ENCODE measurements at regions not wholly inside any gene's neighbourhood (a gene's known extent, or its start where the extent isn't known, plus 50 kb on each side); places are given as distances from the start of the nearest gene placed in this dataset.

DNA sequence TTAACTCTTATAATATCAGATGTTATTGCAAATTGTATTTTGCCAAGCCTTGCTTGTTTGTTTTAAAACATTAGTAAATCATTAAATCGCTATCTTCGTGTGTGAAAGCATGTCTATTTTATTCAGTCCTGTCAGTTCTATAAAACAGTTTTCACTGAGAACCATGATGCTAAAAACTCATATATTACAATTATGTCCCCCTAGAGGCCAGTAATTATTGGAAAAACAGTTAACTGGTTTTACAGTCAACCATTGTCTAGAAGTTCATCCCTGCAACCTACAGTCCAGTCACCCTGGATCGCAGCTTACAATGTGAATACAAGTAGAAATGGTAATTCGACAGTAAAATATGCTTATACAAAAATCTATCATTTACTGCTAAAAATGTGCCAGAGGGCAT lies 311.5 kb upstream of the ROBO2 start:
- H3K27ac ChIP-seq = no peak overlapping the region
- DNase-seq = no peak
- intact Hi-C loops (cut with DNase I; ENCODE audit: low total_unique reads) = no loop called here
- H3K27me3 ChIP-seq = no peaks in the 10 kb centered on the region
- no peaks in the 10 kb centered on the region for H3K9me3 ChIP-seq
- no peak overlapping the region for H3K4me3 ChIP-seq
- no peaks in the 10 kb centered on the region for H3K4me1 ChIP-seq
- no peaks in the 10 kb centered on the region for H3K36me3 ChIP-seq
- TF ChIP-seq, protein P1, sequence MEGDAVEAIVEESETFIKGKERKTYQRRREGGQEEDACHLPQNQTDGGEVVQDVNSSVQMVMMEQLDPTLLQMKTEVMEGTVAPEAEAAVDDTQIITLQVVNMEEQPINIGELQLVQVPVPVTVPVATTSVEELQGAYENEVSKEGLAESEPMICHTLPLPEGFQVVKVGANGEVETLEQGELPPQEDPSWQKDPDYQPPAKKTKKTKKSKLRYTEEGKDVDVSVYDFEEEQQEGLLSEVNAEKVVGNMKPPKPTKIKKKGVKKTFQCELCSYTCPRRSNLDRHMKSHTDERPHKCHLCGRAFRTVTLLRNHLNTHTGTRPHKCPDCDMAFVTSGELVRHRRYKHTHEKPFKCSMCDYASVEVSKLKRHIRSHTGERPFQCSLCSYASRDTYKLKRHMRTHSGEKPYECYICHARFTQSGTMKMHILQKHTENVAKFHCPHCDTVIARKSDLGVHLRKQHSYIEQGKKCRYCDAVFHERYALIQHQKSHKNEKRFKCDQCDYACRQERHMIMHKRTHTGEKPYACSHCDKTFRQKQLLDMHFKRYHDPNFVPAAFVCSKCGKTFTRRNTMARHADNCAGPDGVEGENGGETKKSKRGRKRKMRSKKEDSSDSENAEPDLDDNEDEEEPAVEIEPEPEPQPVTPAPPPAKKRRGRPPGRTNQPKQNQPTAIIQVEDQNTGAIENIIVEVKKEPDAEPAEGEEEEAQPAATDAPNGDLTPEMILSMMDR (IDR thresholded peaks at IDR 0.05) = no peak

DNA sequence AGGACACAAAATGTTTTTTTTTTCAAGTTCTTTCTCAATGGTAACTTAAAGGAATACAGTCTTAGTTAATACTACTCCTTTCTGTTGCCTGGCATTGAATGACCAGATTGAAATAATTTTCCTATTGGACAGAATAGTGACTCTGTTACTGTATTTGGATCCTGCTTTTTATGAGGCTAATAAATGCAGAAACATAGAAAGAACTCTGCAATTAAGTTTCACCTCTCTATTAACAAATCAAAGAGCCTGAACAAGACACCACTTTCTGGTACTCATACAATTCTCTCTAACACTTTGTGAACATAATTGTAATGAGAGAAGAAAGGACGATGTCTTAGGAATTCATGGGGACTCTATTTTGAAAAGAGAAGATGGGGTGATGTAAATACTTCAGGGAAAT lies 308.4 kb upstream of the ROBO2 start:
- Histone ChIP-seq H3K4me3 (no peak overlapping the region), H3K27ac (no peak overlapping the region), H3K27me3 (no peaks in the 10 kb centered on the region), H3K4me1 (no peaks in the 10 kb centered on the region), H3K9me3 (no peaks in the 10 kb centered on the region), H3K36me3 (no peaks in the 10 kb centered on the region)
- intact Hi-C loops (cut with DNase I; ENCODE audit: low total_unique reads) = no loop called here
- TF ChIP-seq, protein P1 (IDR thresholded peaks at IDR 0.05) = no peak
- DNase-seq = no peak

DNA sequence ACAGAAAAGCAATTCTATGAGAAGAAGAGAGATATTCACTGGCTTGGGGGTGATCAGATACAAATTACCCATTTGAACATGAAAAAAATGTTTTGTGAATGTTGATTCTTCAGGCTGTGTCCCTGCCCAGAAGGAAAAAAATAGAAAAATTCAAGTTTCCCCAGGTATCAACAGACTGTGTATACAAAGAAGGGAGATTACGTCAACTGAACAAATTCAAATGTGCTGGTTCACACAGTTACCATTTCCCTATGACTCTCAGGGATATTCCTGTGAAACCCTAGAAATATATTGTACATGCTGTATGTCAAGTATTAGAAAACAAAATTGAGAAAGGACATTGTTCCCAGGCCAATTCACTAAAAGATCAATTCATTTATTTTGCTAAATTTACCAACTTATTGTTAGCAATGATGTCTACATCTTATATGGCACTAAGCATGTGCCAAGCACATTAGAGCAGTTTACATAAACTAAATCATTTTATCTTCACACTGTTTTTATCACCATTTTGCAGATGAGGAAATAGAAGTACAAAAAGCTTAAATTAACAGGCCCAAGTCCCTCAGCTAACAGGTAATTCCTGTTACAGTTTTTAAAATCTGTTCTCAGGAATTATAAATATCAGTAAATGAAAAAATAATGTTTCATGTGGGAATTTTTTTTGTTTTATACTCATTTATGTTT lies 306.7 kb upstream of the ROBO2 start:
- TF ChIP-seq, protein P1 (IDR thresholded peaks at IDR 0.05) = no peak
- Histone ChIP-seq H3K36me3 (no peaks in the 10 kb centered on the region), H3K4me3 (no peak overlapping the region), H3K9me3 (no peaks in the 10 kb centered on the region), H3K27ac (no peak overlapping the region), H3K27me3 (no peaks in the 10 kb centered on the region), H3K4me1 (no peaks in the 10 kb centered on the region)
- no peak for DNase-seq
- intact Hi-C loops (cut with DNase I; ENCODE audit: low total_unique reads) = no loop called here

DNA sequence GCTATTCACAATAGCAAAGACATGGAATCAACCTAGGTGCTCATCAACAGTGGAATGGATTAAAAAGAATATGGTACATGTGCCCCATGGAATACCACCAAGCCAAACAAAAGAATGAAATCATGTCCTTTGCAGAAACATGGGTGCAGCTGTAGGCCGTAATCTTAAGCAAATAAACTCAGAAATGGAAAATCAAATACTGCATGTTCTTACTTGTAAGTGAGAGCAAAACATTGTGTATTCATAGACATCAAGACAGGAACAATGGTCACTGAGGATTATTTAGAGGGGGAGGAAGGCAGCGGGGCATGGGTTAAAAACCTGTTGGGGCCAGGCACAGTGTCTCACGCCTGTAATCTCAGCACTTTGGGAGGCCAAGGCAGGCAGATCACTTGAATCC lies 304.7 kb upstream of the ROBO2 start:
- Histone ChIP-seq H3K36me3 (no peaks in the 10 kb centered on the region), H3K27me3 (no peaks in the 10 kb centered on the region), H3K9me3 (no peaks in the 10 kb centered on the region), H3K4me1 (no peaks in the 10 kb centered on the region), H3K27ac (no peak overlapping the region), H3K4me3 (no peak overlapping the region)
- no peak for DNase-seq
- intact Hi-C loops (cut with DNase I; ENCODE audit: low total_unique reads) = no loop called here
- TF ChIP-seq, protein P1 (IDR thresholded peaks at IDR 0.05) = no peak

DNA sequence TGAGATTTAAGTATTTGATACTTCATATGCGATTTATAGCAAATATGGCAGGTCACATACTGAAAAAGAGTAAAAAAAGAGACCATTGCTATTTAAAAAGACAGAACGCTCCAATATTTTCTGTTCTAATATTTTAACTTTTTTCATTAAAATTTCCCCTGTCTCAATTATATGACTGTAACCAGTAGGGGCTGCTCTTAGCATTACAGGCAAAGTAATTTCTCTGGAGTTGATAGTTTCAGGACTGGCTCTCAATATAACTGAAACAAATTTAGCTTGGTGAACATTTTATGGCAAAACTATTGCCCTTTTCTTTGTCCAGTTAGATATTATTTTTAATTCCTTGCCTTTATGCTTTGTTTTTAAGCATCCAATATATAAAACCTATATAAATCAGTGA lies 286.3 kb upstream of the ROBO2 start:
- intact Hi-C loops (cut with DNase I; ENCODE audit: low total_unique reads) = no loop called here
- no peak overlapping the region for H3K27ac ChIP-seq
- no peaks in the 10 kb centered on the region for H3K4me1 ChIP-seq
- H3K9me3 ChIP-seq = no peaks in the 10 kb centered on the region
- no peak for DNase-seq
- no peaks in the 10 kb centered on the region for H3K36me3 ChIP-seq
- TF ChIP-seq, protein P1 (IDR thresholded peaks at IDR 0.05) = no peak
- H3K27me3 ChIP-seq = no peaks in the 10 kb centered on the region
- H3K4me3 ChIP-seq = no peak overlapping the region

DNA sequence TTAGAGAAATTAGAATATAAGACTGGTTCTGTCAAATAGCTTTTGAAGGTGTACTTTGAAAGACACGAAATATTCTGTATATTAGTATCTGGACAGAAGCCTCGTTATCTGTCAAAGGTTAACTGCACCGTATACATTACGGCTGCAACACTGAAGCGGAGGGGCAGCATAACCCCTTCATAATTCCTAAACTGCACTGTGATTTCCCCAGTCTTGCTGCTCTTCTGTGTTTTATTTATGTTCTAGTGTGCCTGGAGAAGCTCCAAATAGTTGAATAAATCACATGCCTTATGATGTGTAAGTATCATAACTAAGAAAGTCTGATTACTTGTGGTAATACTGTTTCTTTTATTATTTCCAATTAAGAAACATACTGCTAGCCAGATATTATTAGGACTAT lies 285.7 kb upstream of the ROBO2 start:
- H3K36me3 ChIP-seq = no peaks in the 10 kb centered on the region
- intact Hi-C loops (cut with DNase I; ENCODE audit: low total_unique reads) = no loop called here
- no peak overlapping the region for H3K4me3 ChIP-seq
- H3K9me3 ChIP-seq = no peaks in the 10 kb centered on the region
- no peak for DNase-seq
- H3K27me3 ChIP-seq = no peaks in the 10 kb centered on the region
- H3K27ac ChIP-seq = no peak overlapping the region
- TF ChIP-seq, protein P1 (IDR thresholded peaks at IDR 0.05) = no peak
- no peaks in the 10 kb centered on the region for H3K4me1 ChIP-seq

All from tibial artery (tissue), 4 donors.